ENCODE measurements at regions not wholly inside any gene's neighbourhood (a gene's known extent, or its start where the extent isn't known, plus 50 kb on each side); places are given as distances from the start of the nearest gene placed in this dataset.

DNA sequence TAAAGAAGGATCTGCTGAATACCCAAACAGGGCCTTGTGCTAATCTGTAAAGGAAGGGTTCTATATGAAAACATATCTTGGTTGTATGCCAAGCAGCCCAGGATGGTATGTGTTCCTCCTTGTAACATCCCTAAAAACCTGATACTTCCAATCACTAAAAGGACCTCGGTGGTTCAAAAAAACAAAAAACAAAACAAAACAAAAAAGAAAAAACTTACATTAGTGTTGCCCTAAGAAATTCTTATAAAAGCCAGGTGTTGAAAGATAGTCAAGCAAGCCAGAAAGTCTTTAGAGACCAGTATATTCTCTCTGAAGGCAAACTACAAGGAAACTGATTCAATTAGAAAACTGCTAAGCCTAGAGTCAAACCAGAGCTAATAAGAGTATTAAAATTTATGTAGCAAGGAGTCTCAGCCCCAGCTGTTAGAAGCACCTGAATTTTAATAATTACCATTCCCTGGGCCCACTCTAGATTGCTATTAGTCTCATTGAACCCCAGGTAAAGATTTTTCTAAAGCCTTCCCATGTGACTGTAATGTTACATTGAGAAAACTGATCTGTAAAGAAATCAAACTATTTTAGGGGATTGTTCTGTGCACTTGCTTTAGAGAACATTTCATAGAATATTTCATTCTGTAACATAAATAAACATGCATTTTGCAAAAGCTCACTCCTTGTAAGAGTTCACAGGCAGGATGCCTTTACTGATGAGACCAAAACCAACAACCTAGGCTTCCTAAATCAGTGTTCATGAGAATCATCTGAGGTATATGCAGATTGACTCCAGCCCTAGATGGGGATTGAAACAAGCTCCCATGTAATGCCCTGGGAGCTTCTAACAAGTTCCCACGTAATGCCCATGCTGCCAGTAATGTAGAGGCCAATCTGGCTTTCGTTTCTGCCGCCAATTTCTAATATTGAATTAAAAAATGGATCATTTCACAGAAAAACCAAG is 95.2 kb upstream of the BTN3A2 start:
- TF ChIP-seq, protein P1, sequence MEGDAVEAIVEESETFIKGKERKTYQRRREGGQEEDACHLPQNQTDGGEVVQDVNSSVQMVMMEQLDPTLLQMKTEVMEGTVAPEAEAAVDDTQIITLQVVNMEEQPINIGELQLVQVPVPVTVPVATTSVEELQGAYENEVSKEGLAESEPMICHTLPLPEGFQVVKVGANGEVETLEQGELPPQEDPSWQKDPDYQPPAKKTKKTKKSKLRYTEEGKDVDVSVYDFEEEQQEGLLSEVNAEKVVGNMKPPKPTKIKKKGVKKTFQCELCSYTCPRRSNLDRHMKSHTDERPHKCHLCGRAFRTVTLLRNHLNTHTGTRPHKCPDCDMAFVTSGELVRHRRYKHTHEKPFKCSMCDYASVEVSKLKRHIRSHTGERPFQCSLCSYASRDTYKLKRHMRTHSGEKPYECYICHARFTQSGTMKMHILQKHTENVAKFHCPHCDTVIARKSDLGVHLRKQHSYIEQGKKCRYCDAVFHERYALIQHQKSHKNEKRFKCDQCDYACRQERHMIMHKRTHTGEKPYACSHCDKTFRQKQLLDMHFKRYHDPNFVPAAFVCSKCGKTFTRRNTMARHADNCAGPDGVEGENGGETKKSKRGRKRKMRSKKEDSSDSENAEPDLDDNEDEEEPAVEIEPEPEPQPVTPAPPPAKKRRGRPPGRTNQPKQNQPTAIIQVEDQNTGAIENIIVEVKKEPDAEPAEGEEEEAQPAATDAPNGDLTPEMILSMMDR (conservative IDR thresholded peaks at IDR 0.05; ENCODE audit: low read depth in 2 of 2): no peak
- no peak for TF ChIP-seq EZH2phosphoT487 (IDR thresholded peaks at IDR 0.05; ENCODE audit: unreplicated experiment)
- TF ChIP-seq, protein P2, sequence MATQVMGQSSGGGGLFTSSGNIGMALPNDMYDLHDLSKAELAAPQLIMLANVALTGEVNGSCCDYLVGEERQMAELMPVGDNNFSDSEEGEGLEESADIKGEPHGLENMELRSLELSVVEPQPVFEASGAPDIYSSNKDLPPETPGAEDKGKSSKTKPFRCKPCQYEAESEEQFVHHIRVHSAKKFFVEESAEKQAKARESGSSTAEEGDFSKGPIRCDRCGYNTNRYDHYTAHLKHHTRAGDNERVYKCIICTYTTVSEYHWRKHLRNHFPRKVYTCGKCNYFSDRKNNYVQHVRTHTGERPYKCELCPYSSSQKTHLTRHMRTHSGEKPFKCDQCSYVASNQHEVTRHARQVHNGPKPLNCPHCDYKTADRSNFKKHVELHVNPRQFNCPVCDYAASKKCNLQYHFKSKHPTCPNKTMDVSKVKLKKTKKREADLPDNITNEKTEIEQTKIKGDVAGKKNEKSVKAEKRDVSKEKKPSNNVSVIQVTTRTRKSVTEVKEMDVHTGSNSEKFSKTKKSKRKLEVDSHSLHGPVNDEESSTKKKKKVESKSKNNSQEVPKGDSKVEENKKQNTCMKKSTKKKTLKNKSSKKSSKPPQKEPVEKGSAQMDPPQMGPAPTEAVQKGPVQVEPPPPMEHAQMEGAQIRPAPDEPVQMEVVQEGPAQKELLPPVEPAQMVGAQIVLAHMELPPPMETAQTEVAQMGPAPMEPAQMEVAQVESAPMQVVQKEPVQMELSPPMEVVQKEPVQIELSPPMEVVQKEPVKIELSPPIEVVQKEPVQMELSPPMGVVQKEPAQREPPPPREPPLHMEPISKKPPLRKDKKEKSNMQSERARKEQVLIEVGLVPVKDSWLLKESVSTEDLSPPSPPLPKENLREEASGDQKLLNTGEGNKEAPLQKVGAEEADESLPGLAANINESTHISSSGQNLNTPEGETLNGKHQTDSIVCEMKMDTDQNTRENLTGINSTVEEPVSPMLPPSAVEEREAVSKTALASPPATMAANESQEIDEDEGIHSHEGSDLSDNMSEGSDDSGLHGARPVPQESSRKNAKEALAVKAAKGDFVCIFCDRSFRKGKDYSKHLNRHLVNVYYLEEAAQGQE (IDR thresholded peaks at IDR 0.05; ENCODE audit: unreplicated experiment): no peak
- no peak for TF ChIP-seq EZH2 (IDR thresholded peaks at IDR 0.05; ENCODE audit: low read depth, unreplicated experiment)
- no peak; the same call in 1 of the 2 replicates for TF ChIP-seq POLR2AphosphoS5 (IDR thresholded peaks at IDR 0.05; ENCODE audit: low read depth)
- no peak for TF ChIP-seq CREB1 (CRISPR knock-in tag; IDR thresholded peaks at IDR 0.05; ENCODE audit: low read depth)
- no peak for TF ChIP-seq JUNB (IDR thresholded peaks at IDR 0.05; ENCODE audit: unreplicated experiment)
- no peak for TF ChIP-seq STAT1 (IDR thresholded peaks at IDR 0.05; ENCODE audit: unreplicated experiment)
- no peak for TF ChIP-seq ZNF114 (CRISPR knock-in tag; IDR thresholded peaks at IDR 0.05)
